ENCODE measurements at regions not wholly inside any gene's neighbourhood (a gene's known extent, or its start where the extent isn't known, plus 50 kb on each side); places are given as distances from the start of the nearest gene placed in this dataset.
"Not testable (repeated sequence)": the region's sequence is repeated elsewhere in the genome, so short reads cannot be mapped to it uniquely, and the experiment has no call there.

DNA sequence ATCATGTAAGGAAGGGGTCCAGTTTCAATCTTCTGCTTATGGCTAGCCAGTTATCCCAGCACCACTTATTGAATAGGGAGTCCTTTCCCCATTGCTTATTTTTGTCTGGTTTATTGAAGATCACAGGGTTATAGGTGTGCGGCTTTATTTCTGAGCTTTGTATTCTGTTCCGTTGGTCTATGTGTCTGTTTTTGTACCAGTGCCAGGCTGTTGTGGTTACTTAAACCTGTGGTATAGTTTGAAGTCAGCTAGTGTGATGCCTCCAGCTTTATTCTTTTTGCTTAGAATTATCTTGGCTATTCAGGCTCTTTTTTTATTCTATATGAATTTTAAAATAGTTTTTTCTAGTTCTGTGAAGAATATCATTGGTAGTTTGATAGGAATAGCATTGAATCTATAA, 234.6 kb upstream of the CASK start:
- DNase-seq (ENCODE audit: low spot score): not testable (repeated sequence)

- no peak for DNase-seq (ENCODE audit: low spot score)
These were observed 228.5 kb upstream of the CASK start for GRCh38 chrX:42151808-42152207.

GRCh38 chrX:42149765-42150164, 226.4 kb upstream of the CASK start:
- DNase-seq (ENCODE audit: low spot score): no peak

GRCh38 chrX:42149281-42149680, 225.9 kb upstream of the CASK start:
- DNase-seq (ENCODE audit: low spot score): no peak

GRCh38 chrX:42143866-42144592, 220.7 kb upstream of the CASK start:
- no peak for DNase-seq (ENCODE audit: low spot score)

DNA sequence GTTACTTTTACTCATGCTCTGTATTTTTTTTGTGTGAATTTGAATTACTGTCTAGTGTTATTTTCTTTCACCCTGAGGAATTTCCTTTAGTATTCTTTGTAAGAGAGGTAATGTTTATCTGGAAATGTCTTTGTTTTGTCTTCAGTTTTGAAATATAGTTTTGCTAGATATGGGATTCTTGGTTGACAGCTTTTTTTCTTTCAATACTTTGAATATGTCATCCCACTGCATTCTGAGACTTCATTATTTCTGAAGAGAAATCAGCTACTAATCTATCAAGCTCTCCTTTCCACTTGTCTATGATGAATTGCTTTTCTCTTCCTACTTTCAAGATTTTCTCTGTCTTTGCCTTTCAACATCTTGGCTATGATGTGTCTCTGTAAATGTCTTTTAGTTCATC, 217.0 kb upstream of the CASK start:
- no peak for DNase-seq (ENCODE audit: low spot score)

DNA sequence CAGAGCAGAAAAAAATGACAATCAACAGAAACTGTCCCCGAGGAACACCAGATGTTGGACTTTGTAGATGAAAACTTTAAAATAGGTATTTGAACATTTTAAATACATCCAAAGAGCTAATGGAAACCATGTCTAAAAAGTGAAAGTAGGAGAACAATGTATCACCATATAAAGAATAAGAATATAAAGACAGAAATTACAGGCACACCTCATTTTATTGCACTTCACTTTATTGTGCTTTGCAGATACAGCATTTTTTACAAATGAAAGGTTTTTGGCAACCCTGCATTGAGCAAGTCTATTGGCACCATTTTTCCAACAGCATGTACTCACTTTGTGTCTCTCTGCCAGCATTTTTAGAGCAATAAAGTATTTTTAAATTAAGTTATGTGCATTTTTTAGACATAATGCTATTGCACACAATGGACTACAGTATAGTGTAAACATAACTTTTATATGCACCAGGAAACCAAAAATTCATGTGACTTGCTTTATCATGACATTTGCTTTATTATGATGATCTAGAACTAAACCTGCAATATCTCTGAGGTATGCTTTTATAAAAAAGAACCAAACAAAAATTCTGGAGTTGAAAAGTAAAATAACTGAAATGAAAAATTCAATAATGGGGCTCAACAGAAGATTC, 212.4 kb upstream of the CASK start:
- no peak for DNase-seq (ENCODE audit: low spot score)

GRCh38 chrX:42131856-42132255, 208.5 kb upstream of the CASK start:
- DNase-seq (ENCODE audit: low spot score): no peak

DNA sequence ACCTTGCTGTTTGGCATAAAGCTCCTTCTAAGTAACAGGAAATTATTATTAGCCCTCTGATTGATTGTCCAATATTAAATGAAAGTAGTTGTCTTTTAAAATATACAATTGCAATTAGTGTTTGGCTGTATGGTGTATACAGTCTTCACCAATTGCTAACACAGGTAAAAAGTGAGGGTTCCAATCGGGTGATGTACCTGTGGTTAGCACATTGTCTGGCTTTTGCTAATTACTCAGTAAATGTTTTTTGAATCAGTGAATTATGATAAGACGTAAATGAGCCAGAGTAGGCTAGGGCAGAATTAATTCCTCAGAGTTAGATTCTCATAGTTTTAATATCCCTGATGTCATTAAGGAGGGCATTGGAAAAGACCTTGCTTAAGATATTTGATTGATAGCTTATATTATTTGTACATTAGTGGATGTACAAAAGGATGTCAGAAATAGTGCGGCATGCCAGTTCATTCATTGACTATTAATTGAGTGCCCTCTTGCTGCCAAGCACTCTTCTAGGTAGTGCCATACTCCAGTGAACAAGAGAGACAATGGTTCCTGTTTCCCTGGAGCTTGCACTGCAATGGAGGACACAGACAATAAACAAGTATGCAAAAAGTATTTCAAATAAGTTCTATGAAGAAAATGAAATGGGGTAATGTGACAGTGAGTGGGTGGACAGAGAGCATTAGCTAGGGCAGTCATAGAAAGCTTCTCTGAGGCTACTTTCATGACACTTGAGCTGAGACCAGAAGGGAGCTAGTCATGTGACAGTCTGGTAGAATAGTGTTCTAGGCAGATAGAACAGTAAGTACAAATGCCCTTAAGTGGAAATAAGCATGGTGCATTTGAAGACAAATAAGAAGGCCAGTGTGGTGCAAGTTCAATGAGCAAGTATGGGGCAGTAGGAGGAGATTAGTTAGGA, 205.9 kb upstream of the CASK start:
- DNase-seq (ENCODE audit: low spot score): no peak

DNA sequence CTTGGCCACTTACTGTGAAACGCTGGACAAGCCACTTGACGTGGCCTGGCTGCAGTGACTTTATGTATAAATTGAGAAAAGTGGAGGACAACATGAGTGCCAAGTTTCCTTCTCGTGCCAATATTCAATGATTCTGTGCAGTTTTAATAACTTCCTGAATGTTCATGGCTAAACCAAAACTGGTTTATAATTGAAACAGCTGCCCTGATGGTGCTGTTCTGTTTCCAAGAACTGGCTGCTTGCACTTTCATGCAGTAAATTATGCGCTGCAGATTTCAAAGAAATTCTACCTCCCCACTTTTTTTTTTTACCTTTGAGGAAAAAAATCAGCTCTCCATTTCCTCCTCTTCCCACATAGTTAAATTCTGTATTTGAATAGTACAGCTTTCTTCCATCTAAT, 205.2 kb upstream of the CASK start:
- no peak for DNase-seq (ENCODE audit: low spot score)

GRCh38 chrX:42128020-42128419, 204.7 kb upstream of the CASK start:
- DNase-seq (ENCODE audit: low spot score): no peak

DNA sequence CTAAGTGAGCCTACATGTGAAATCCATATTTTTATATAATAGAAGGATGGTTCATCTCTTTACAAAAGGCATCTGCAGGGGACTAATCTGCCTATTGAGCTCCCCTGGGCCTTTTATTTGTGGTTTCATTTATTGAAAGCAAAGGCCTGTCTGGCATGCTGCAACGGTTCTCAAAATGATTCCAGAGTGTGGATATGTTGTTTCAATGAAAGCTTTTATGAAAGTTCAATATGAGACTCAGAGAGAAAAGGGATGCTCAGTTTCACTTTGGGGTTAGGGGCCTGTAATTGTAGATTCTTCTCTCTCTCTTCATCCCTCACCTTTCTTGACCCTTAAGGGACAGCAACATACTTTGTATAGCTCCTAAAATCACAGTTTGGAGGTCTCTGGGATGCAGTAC, 204.2 kb upstream of the CASK start:
- no peak for DNase-seq (ENCODE audit: low spot score)

DNA sequence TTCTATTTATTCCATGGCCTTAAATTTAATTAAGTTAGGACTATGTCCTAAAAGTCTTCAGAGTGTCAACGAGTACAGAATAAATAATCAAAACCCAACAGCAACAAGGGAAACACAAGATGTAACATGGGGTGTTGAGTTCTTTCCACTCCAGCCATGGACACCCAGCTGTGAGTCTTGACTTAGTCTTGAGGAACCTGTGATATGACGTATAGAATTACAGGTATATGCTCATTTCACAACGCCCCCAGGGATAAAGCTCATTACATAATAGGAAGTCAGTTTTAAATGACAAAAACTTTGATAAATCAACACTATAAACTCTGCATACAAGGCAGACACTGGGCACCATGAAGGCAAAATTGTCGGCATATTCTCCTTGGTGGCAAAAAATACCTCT, 200.0 kb upstream of the CASK start:
- DNase-seq (ENCODE audit: low spot score): no peak

DNA sequence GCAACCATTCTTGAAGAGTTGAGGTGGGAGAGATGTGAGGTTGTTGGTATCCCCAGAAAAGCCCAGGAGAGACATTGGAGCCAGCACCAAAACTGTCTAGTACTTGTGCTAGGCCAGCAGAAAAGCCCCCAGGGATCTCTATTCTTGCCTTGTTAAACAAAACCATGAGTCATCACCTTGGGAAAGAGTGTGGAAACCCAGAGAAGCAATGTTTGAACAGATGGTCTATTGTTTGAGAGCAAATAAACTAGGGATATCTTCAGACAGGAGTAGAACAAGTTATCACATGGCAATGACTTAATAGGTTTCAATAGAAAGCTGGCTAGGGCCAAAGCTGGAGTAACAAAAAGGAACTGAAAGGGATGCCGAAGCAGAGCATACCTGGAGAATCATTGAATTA, 195.7 kb upstream of the CASK start:
- DNase-seq (ENCODE audit: low spot score): no peak

- no peak for DNase-seq (ENCODE audit: low spot score)
These were observed 194.0 kb upstream of the CASK start for GRCh38 chrX:42117318-42117717.

DNA sequence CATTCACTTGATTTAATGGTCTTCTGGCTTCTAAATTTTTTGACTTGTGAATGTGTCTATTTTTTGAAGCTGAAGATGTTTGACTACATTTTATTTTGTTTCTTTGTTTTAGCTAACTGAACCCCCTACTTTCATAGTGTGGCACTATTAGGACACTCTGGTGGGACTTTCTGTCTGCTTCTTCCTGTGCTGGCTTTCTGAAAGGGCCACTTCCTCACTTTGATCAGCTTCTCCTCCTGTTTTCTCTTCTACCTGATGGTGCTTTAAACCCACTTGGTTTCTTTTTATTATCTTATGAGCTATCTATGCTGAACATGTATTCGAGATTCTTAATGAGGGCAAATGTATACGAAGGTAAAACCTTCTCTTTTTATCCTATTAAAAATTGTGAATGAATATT, 186.1 kb upstream of the CASK start:
- DNase-seq (ENCODE audit: low spot score): no peak

DNA sequence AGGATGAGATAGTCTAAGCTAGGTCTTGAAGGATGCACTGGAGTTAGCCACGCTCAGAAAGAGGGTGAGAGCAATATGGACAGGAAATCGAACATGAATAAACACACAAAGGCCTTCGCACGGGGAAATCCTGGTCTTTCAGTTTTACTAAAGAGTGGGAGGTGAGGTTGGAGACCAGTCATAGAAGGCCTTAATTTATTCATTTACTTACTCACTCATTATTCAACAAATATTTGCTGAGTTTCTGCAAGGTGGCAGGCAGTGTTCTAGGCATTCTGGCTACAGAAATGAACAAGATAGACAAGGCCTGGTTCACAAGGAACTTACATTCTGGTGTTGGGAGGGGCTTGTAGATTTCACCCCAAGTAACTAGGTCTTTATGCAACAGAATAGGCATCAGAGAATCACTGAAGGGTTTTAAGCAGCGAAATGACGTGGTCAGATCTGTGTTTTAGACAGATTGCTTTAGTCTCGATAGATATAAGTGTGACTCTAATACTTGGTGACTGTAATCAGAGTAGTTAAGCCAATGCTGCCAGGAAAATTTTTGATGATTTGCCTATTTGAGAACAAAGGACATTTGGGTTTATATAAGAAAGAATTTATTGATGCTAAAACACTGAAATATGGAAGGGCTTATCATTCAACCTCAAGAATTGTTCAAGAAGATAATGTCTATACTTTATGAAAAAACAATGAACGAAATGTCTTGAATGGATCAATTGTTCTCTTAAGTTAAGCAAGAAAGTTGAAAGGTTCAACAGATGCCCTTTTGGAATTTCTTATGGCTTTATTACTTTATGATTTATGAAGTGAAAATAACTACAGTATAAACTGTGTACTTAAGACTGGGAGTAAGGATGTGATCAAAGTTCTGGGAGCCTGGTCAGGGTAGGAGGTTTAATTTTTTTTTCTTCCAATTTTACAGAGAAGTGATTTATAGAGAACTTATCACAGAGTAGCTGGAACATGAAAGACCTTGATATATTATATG, 184.4 kb upstream of the CASK start:
- DNase-seq (ENCODE audit: low spot score): no peak

DNA sequence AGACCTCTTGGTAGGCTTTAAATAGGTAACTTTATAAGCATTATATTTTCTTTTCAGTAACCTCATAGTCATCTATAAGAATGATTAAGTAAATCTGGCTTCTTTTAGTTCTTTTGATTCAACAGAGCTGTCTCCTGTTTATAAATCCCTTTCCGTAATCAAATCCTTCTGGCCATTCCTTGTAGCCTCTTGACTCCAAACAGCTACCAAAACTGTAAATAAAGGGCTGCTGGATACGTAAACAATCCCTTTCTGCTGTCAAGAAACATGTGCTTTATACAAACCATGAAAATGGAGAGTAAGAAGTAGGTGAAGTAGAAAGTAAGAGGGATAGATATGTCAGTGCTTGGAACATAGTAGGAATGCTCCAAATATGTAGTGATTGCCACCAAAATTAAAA, 183.2 kb upstream of the CASK start:
- DNase-seq (ENCODE audit: low spot score): no peak

DNA sequence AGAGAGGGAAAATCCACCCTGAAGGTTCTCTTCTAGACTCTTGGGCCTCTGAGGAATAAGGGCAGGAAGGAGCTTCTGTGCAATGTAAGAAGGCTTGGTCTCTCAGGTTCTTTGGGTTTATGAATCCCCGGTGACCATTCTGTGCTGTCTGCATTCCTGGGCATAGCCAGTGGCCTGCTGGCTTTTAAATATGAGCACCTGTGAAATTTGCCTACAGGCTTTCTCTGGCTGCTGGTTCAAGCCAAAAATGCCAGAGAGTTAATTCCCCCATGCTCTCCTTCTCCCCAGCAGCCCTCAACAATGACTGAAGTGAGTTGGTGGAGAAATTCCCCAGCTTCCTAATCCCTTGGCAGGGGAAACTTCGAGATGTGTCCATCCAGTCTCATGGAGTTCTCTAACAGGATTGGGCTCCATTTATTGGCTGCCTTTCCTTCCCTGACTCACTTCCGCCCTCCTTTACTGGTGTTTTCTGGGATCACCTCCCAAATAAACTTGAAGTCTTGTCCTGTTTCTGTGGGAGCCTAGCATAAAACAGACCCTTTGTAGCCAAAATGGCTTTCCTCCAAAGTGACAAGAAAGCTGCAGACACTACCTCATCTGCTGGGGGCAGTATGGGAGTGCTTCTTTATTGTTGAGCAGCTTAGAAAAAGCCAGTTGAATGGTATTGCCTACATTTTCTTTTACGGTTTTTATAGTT, 179.4 kb upstream of the CASK start:
- DNase-seq (ENCODE audit: low spot score): no peak

GRCh38 chrX:42098900-42099299, 175.5 kb upstream of the CASK start:
- DNase-seq (ENCODE audit: low spot score): no peak

DNA sequence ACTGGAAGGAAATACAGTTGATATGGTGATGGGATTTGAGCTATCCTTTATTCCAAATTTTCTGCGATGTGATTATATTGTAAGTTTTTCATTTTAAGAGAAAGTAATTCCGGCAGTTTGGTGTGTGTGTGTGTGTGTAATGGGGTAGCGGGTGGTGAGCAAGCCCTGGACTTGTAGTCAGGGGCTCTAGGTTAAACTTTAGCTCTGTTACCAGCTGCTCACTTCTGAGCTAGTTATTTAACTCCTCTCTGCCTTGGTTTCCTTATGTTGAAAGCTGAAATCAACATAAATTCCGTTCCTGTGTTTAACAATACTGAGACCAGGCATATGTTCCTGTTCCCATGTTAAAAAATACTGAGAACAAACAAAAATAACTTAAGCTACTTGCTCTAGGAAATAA, 174.1 kb upstream of the CASK start:
- DNase-seq (ENCODE audit: low spot score): no peak
